ENCODE measurements at regions not wholly inside any gene's neighbourhood (a gene's known extent, or its start where the extent isn't known, plus 50 kb on each side); places are given as distances from the start of the nearest gene placed in this dataset.

- Histone ChIP-seq H3K4me3 (no peak overlapping the region), H3K27me3 (no peaks in the 10 kb centered on the region), H3K9me3 (no peaks in the 10 kb centered on the region), H3K4me1 (peaks cover 0 to 13% (median 0%) of the 10 kb centered on the region in 4 donors), H3K27ac (no peak overlapping the region), H3K36me3 (no peaks in the 10 kb centered on the region)
- peak in 1 of 3 donors; percentile 16 for DNase-seq
- 100% methylated on average over 4 of the region's 4 CpGs for WGBS (ENCODE audit: insufficient coverage, low coverage, low lambda C conversion rate, missing lambda C conversion rate)
- TF ChIP-seq POLR2A (IDR thresholded peaks at IDR 0.05) (no peak), CTCF (IDR thresholded peaks at IDR 0.05) (no peak)
- intact Hi-C loops (cut with DNase I) = no loop called here
- no peak for ATAC-seq
Observed at GRCh38 chr14:89501381-89501780, 84.3 kb upstream of the FOXN3 start.

- TF ChIP-seq CTCF (IDR thresholded peaks at IDR 0.05) (no peak), POLR2A (IDR thresholded peaks at IDR 0.05) (no peak)
Observed at GRCh38 chr14:89500303-89500702, 83.3 kb upstream of the FOXN3 start.

GRCh38 chr14:89498878-89499277, 81.8 kb upstream of the FOXN3 start:
- Histone ChIP-seq H3K4me1 (peaks cover 0 to 19% (median 0%) of the 10 kb centered on the region in 4 donors), H3K9me3 (no peaks in the 10 kb centered on the region), H3K27me3 (no peaks in the 10 kb centered on the region), H3K36me3 (no peaks in the 10 kb centered on the region), H3K4me3 (no peak overlapping the region), H3K27ac (no peak overlapping the region)
- DNase-seq (no peak), ATAC-seq (no peak)
- intact Hi-C loops (cut with DNase I) = no loop called here
- TF ChIP-seq POLR2A (IDR thresholded peaks at IDR 0.05) = no peak
- no peak for TF ChIP-seq CTCF (IDR thresholded peaks at IDR 0.05)
- 74% methylated on average over 7 of the region's 7 CpGs for WGBS (ENCODE audit: insufficient coverage, low coverage, low lambda C conversion rate, missing lambda C conversion rate)

More at GRCh38 chr14:89500303-89500702, 83.3 kb upstream of the FOXN3 start:
- Histone ChIP-seq H3K4me3 (no peak overlapping the region), H3K4me1 (peaks cover 0 to 13% (median 0%) of the 10 kb centered on the region in 4 donors), H3K27me3 (no peaks in the 10 kb centered on the region), H3K36me3 (no peaks in the 10 kb centered on the region), H3K27ac (no peak overlapping the region), H3K9me3 (no peaks in the 10 kb centered on the region)
- WGBS (ENCODE audit: insufficient coverage, low coverage, low lambda C conversion rate, missing lambda C conversion rate) = no CpG with 5 or more reads among the region's 3 CpGs
- ATAC-seq (peak; percentile 64 to 90 (median 86)), DNase-seq (peak in 1 of 3 donors; percentile 45)
- intact Hi-C loops (cut with DNase I) = no loop called here

GRCh38 chr14:89495718-89496117, 78.7 kb upstream of the FOXN3 start:
- intact Hi-C loops (cut with DNase I) = no loop called here
- 98% methylated on average over 7 of the region's 8 CpGs for WGBS (ENCODE audit: insufficient coverage, low coverage, low lambda C conversion rate, missing lambda C conversion rate)
- Histone ChIP-seq H3K27me3 (no peaks in the 10 kb centered on the region), H3K36me3 (no peaks in the 10 kb centered on the region), H3K4me1 (peaks cover 0 to 34% (median 5%) of the 10 kb centered on the region in 4 donors), H3K4me3 (no peak overlapping the region), H3K9me3 (no peaks in the 10 kb centered on the region), H3K27ac (no peak overlapping the region)
- no peak for DNase-seq
- no peak for ATAC-seq
- no peak for TF ChIP-seq POLR2A (IDR thresholded peaks at IDR 0.05)
- TF ChIP-seq CTCF (IDR thresholded peaks at IDR 0.05) = no peak

All from right lobe of liver (tissue), 6 donors.